HUES6 (cell line): ENCODE measurements at regions not wholly inside any gene's neighbourhood (a gene's known extent, or its start where the extent isn't known, plus 50 kb on each side); places are given as distances from the start of the nearest gene placed in this dataset.

Experiments
- H3K27ac ChIP-seq: 2 replicates; pipeline ENCODE4 v1.7.0; 2013; ENCODE audit warnings: low read depth, mild to moderate bottlenecking, low read length, inconsistent platforms
- H3K27me3 ChIP-seq: 2 replicates; pipeline ENCODE4 v1.6.1; 2013; ENCODE audit warnings: low read length; ENCODE audit not compliant: control insufficient read depth, insufficient read depth
- H3K36me3 ChIP-seq: 2 replicates; pipeline ENCODE4 v1.6.1; 2013; ENCODE audit warnings: low read length; ENCODE audit not compliant: control insufficient read depth, insufficient read depth
- H3K4me1 ChIP-seq: 2 replicates; pipeline ENCODE4 v1.6.1; 2013; ENCODE audit warnings: low read length; ENCODE audit not compliant: control insufficient read depth, insufficient read depth
- H3K4me3 ChIP-seq: 2 replicates; pipeline ENCODE4 v1.5.1; 2013; ENCODE audit warnings: low read depth, low read length
- H3K9ac ChIP-seq: one replicate; pipeline ENCODE4 v1.6.1; 2013; ENCODE audit warnings: mild to moderate bottlenecking, low read length
- H3K9me3 ChIP-seq: 2 replicates; pipeline ENCODE4 v1.6.1; 2013; ENCODE audit warnings: low read depth, low read length; ENCODE audit not compliant: control insufficient read depth, insufficient read depth

DNA sequence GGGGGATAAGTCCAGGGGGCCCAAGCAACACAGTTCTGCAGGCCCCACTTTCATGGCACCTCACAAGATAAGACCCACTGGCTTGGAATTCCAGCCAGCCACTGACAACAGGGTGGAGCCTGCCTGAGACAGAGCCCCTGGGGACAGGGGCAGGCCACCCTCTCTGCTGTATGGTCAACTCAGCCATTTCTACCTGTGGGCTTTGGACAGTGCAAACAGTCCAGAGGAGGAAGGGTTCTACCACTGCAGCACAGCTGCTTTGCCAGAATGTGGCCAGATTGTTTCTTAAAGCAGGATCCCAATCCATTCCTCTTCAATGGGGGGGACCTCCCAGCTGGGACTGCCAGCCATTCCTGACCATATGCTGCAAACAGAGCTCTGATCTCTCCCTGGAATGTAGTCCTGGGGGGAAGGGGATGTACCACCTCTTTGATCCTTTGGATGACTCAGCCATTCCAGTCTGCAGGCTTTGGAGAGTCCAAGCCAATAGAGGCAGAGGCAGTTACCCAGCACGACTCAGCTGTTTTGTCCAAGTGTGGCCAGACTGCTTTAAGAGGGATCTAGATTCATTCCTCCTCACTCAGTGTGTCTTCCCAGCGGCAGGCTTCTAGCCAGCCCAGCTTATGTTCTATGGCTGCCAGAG, 842.2 kb downstream of the EPHA7 start:
- H3K36me3 ChIP-seq = no peaks in the 10 kb centered on the region
- H3K4me3 ChIP-seq = no peak overlapping the region
- H3K9ac ChIP-seq = peak overlapping the region; percentile 34
- peak overlapping the region; percentile 62; the same call in 1 of the 2 replicates for H3K27ac ChIP-seq
- H3K4me1 ChIP-seq = peaks cover 8% of the 10 kb centered on the region; the same call in 1 of the 2 replicates
- H3K27me3 ChIP-seq = no peaks in the 10 kb centered on the region
- H3K9me3 ChIP-seq = 0 out of 2 replicates have a peak, but pooled peaks cover 3% of the 10 kb centered on the region

DNA sequence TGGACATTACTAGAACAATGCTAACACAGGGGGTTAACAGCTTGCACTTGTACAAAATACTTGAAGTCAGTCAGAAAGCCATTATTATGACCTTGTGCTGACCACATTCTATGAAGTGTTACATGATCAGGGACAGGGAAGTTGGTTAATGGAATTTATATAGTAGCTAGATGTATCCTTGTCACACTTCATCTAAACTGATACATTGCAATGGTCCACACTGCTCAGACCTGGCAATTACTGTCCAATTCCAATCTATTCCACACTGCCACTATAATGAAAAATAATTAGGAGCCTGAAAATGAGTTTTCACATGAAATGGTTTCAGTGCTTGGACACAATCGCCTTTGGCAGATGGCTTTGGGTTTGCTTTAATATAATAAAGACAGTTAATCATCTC, 850.8 kb downstream of the EPHA7 start:
- Histone ChIP-seq H3K4me3 (no peak overlapping the region), H3K4me1 (no peaks in the 10 kb centered on the region), H3K36me3 (no peaks in the 10 kb centered on the region), H3K9me3 (no peaks in the 10 kb centered on the region), H3K27ac (no peak overlapping the region), H3K27me3 (no peaks in the 10 kb centered on the region), H3K9ac (no peak overlapping the region)

DNA sequence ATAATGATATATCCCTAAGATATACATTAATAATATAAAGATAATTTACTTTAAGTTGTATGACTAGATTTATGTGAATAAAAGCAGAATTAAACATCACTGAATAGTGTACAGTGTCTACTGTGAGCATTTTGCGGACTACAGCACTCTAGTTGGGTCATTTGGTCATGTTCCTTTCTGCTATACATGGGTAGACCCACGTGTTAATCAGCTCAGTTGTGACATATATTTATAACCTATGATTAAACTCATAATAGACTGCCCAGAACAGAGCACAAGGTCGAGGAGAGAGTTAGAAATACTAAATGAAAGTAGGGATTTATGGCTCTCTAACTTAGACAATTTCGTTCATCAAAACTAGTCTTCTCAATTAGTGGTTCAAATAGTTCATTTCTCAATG, 852.7 kb downstream of the EPHA7 start:
- H3K27me3 ChIP-seq = no peaks in the 10 kb centered on the region

DNA sequence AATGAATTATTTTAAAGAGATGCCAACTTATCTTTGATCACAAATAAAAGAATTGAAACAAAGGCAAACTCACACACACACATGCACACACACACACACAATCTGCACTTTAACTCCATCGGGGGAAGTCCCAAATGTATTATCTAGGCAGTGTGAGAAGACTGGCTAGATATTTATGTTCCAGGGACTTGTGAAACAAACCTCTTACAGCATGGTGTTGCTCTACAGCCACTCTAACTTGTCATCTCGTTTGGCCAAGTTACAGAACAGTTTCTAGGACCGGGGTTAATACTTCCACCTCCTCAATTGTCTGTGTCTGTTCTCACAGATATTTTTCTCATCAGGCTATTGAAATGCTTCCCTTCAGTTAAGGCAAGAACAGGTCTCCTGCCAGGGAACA, 855.0 kb downstream of the EPHA7 start:
- Histone ChIP-seq H3K27ac (no peak overlapping the region), H3K9ac (no peak overlapping the region), H3K9me3 (no peaks in the 10 kb centered on the region), H3K4me3 (no peak overlapping the region), H3K36me3 (no peaks in the 10 kb centered on the region), H3K4me1 (no peaks in the 10 kb centered on the region), H3K27me3 (no peaks in the 10 kb centered on the region)

More for the DNA sequence above, 852.7 kb downstream of the EPHA7 start:
- Histone ChIP-seq H3K27ac (no peak overlapping the region), H3K4me1 (no peaks in the 10 kb centered on the region), H3K4me3 (no peak overlapping the region), H3K36me3 (no peaks in the 10 kb centered on the region), H3K9me3 (no peaks in the 10 kb centered on the region), H3K9ac (no peak overlapping the region)

DNA sequence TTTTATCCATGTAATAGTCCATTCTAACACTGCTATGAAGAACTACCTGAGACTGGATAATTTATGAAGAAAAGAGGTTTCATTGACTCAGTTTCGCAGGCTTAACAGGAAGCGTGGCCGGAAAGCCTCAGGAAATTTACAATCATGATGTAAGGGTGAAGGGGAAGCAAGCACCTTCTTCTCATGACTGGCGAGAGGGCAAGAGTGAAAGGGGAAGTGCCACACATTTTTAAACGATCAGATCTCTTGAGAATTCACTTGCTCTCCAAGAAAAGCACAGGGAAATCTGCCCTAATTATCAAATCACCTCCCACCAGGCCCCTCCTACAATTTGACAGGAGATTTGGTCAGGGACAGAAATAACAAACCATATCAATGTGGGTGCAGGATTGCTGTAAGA, 859.7 kb downstream of the EPHA7 start:
- no peaks in the 10 kb centered on the region for H3K27me3 ChIP-seq
- H3K4me1 ChIP-seq = peaks cover 5% of the 10 kb centered on the region; the same call in 1 of the 2 replicates
- H3K9ac ChIP-seq = no peak overlapping the region
- no peaks in the 10 kb centered on the region for H3K9me3 ChIP-seq
- H3K4me3 ChIP-seq = no peak overlapping the region
- no peak overlapping the region for H3K27ac ChIP-seq
- H3K36me3 ChIP-seq = no peaks in the 10 kb centered on the region

DNA sequence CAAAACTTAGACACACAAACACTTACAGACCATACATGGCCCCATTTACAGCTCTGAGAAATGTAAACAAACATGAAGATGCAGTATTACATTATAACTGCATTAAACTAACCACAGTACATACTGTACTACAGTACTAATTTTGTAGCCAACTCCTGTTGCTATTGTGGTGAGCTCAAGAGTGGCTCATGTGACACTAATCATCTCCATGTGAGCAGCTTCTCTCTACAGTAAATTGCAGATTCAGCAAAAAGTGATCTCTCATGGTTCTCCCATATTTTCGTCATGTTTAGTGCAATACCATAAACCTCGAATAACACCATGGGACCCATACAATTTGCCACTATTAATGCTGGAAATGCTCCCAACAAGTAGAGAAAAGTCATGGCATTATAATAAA, 860.4 kb downstream of the EPHA7 start:
- Histone ChIP-seq H3K4me3 (no peak overlapping the region), H3K9ac (no peak overlapping the region), H3K4me1 (peaks cover 5% of the 10 kb centered on the region; the same call in 1 of the 2 replicates), H3K36me3 (no peaks in the 10 kb centered on the region), H3K27me3 (no peaks in the 10 kb centered on the region), H3K27ac (no peak overlapping the region), H3K9me3 (no peaks in the 10 kb centered on the region)

DNA sequence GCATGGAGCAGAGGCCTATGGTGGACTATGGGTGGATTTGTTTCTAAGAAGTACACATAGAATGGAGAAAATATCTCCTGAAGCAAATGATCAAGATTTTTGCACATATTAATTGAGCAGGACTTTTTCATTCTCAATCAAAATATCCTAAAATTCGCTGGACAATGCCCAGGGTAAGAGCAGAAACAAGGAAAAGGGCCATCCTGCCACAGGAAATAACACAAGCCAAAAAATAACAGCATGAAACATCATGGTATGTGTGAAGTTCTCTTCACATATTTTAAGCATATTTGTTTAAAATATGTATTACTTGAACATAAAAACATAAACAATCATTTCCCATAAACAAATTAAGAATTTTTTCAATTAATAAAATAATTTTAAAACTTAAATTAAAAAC, 868.9 kb downstream of the EPHA7 start:
- no peak overlapping the region for H3K9ac ChIP-seq
- H3K36me3 ChIP-seq = no peaks in the 10 kb centered on the region
- no peaks in the 10 kb centered on the region for H3K27me3 ChIP-seq
- no peak overlapping the region for H3K27ac ChIP-seq
- H3K9me3 ChIP-seq = no peaks in the 10 kb centered on the region
- no peak overlapping the region for H3K4me3 ChIP-seq
- H3K4me1 ChIP-seq = peaks cover 5% of the 10 kb centered on the region; the same call in 1 of the 2 replicates

DNA sequence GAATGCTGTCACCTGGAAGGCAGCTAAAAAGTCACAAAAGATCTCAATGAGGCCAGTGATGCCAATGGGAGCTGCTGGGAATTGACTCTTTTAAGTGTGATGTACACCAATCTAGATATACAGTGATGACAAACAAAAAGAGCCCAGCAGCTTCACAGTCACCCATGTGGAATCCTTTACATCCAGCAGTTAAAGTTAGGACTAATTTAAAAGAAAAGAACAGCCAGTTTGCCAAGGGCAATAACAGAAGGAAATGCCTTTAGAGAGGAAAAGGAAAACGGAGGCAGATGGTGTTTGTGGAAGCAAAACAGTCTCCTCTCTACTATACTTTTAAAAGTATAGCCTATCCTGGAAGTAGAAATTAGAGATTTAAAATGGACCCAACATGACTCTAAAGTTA, 873.5 kb downstream of the EPHA7 start:
- no peak overlapping the region for H3K9ac ChIP-seq
- H3K4me1 ChIP-seq = no peaks in the 10 kb centered on the region
- H3K27ac ChIP-seq = no peak overlapping the region
- H3K27me3 ChIP-seq = no peaks in the 10 kb centered on the region
- no peak overlapping the region for H3K4me3 ChIP-seq
- no peaks in the 10 kb centered on the region for H3K9me3 ChIP-seq
- H3K36me3 ChIP-seq = no peaks in the 10 kb centered on the region

DNA sequence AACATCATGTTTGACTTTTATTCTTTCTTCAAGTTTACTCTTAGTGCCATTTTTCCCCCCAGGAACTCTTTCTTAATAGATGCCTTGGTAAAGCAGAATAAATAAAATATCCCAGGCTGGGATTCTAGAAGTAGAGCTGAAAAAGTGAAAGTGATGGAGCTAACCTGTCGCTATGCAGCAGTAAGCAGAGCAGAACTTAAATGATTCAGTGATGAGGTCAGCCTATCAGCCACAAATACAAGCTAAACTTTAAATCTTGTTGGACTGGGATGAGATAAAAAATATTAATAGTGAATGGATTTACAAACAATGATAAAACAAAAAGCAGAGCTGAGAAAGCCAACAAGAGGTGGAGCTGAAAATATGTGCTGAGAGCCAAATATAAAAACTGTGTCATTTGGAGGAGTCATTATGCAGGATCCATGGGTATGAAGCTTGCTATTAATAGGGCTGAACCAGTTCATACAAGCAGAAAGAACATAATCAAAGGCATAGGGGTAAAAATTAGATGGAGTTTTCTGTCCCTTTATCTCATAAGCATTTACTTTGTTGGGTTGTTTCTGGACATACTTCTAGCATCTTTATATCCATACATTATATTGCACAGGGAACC, 877.8 kb downstream of the EPHA7 start:
- H3K4me3 ChIP-seq = no peak overlapping the region
- no peaks in the 10 kb centered on the region for H3K27me3 ChIP-seq
- H3K4me1 ChIP-seq = no peaks in the 10 kb centered on the region
- H3K27ac ChIP-seq = no peak overlapping the region
- no peaks in the 10 kb centered on the region for H3K9me3 ChIP-seq
- no peaks in the 10 kb centered on the region for H3K36me3 ChIP-seq
- no peak overlapping the region for H3K9ac ChIP-seq

DNA sequence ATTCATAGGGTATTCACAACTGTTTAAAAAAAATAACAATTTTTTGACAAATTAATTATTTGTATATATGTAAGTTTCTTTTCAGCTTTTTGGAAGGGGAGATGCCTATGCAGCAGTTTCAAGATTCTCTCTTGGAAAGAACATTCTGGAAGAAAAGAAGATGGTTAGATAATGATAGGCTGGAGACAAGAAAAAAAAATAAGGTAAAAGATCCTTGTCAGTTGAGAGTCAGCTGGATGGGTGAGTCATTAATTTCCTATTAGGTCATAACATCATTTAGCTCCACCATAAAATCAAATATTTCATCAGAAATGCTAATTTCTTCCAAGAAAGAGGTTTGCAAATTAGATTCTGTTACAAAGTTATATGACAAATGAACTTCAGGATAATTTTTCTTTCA, 880.4 kb downstream of the EPHA7 start:
- Histone ChIP-seq H3K4me3 (no peak overlapping the region), H3K36me3 (no peaks in the 10 kb centered on the region), H3K27ac (no peak overlapping the region), H3K9ac (no peak overlapping the region), H3K4me1 (no peaks in the 10 kb centered on the region), H3K27me3 (no peaks in the 10 kb centered on the region), H3K9me3 (no peaks in the 10 kb centered on the region)

DNA sequence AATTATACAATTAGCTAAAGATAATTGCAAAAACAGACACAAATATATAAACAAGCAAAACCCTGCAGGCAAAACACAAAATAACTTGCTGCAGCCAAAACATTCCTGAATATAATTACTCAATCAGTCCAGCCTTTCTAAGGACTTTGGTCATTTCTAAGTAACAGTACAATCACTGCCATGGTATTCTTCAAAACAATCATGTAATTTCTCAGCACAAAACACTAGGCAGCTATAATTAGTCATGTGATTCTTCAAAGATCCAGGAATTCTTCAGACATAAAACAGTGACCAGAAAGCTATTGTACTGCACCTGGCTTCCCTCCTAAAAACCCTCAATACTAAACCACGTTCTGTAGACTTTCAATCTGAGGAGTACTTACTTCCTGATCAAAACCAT, 881.1 kb downstream of the EPHA7 start:
- H3K9me3 ChIP-seq = no peaks in the 10 kb centered on the region
- no peaks in the 10 kb centered on the region for H3K27me3 ChIP-seq
- H3K4me3 ChIP-seq = no peak overlapping the region
- H3K27ac ChIP-seq = no peak overlapping the region
- no peaks in the 10 kb centered on the region for H3K36me3 ChIP-seq
- H3K4me1 ChIP-seq = no peaks in the 10 kb centered on the region
- no peak overlapping the region for H3K9ac ChIP-seq
